ENCODE measurements at regions not wholly inside any gene's neighbourhood (a gene's known extent, or its start where the extent isn't known, plus 50 kb on each side); places are given as distances from the start of the nearest gene placed in this dataset.

DNA sequence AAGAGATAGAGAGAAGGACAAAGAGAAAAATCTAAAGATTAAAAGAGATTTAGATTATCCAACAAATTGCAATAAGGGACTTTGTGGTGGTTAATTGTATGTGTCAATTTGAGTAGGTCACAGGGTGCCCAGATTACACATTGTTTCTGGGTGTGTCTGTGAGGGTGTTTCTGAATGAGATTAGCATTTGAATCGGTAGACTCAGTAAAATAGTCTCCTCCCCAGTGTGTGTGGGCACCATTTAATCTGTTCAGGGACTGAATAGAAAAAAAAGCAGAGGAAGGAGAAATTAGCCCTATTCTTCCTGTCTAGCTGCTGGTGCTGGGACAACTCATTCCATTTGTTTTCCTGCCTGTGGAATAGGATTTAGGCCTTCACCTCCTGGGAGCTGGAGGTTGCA, 339.8 kb upstream of the EPHA4 start (continued):
- TF ChIP-seq BRCA1 (IDR thresholded peaks at IDR 0.05; ENCODE audit: low read depth, low read length) = no peak
- no peak for TF ChIP-seq EZH2 (IDR thresholded peaks at IDR 0.05; ENCODE audit: low read depth, low read length, severe bottlenecking)
- TF ChIP-seq HDAC2 (IDR thresholded peaks at IDR 0.05; ENCODE audit: borderline replicate concordance in 1 of 2, low read depth in 2 of 2, low read length in 2 of 2) = no peak
- no peak for TF ChIP-seq RXRA (IDR thresholded peaks at IDR 0.05; ENCODE audit: insufficient read depth, low read depth, low read length)
- TF ChIP-seq GTF2F1 (IDR thresholded peaks at IDR 0.05; ENCODE audit: borderline replicate concordance, low read depth, low read length) = no peak
- no peak for TF ChIP-seq CEBPB (IDR thresholded peaks at IDR 0.05; ENCODE audit: low read depth, low read length)
- TF ChIP-seq SRF (IDR thresholded peaks at IDR 0.05; ENCODE audit: low read depth, low read length) = no peak

Measured in H1 (cell line).